HL-60 (cell line): ENCODE measurements at regions not wholly inside any gene's neighbourhood (a gene's known extent, or its start where the extent isn't known, plus 50 kb on each side); places are given as distances from the start of the nearest gene placed in this dataset.

Experiments
- DNase-seq, 2 experiments: peaks; one replicate each; pipeline ENCODE4 v3.0.0-alpha.2; 2010 to 2020; ENCODE audit warnings: low read depth in 1 of 2, low spot score in 1 of 2
- H3K27ac ChIP-seq: fragments of 250-450 bp; sonication (Bioruptor Pico); replicated peaks from 2 replicates; pipeline ENCODE4 v1.5.1; 2020; ENCODE audit warnings: mild to moderate bottlenecking, moderate library complexity
- H3K27me3 ChIP-seq: fragments of 250-450 bp; sonication (Bioruptor Pico); 2 replicates; pipeline ENCODE4 v1.5.1; 2021; ENCODE audit warnings: mild to moderate bottlenecking, moderate library complexity; ENCODE audit not compliant: insufficient read depth, poor library complexity, severe bottlenecking
- H3K4me3 ChIP-seq: replicated peaks from 2 replicates; pipeline ENCODE4 v1.5.1; 2011; ENCODE audit warnings: mild to moderate bottlenecking, control low read depth, low read length; ENCODE audit not compliant: insufficient read depth
- CTCF ChIP-seq: IDR thresholded peaks from one replicate; pipeline ENCODE4 v1.5.1; 2011; ENCODE audit warnings: low read length, control low read depth, inconsistent platforms; ENCODE audit not compliant: insufficient read depth
- GABPA ChIP-seq: IDR thresholded peaks from 2 replicates; pipeline ENCODE4 v1.6.1; 2012; ENCODE audit warnings: low read depth
- POLR2AphosphoS5 ChIP-seq: IDR thresholded peaks from 2 replicates; pipeline ENCODE4 v1.6.1; 2012; ENCODE audit warnings: low read depth
- REST ChIP-seq: IDR thresholded peaks from 2 replicates; pipeline ENCODE4 v1.6.1; 2012; ENCODE audit warnings: low read depth; ENCODE audit not compliant: insufficient replicate concordance
- SPI1 ChIP-seq: IDR thresholded peaks from 2 replicates; pipeline ENCODE4 v1.6.1; 2012; ENCODE audit warnings: low read depth, mild to moderate bottlenecking, borderline replicate concordance

GRCh38 chr2:182593394-182593975 lies 122.6 kb upstream of the DNAJC10 start:
- Histone ChIP-seq H3K27ac (no peak overlapping the region), H3K27me3 (peaks cover 2% of the 10 kb centered on the region), H3K4me3 (no peak overlapping the region)
- DNase-seq = no peak
- TF ChIP-seq CTCF (no peak), GABPA (no peak), SPI1 (no peak), REST (no peak), POLR2AphosphoS5 (no peak)

- Histone ChIP-seq H3K4me3 (no peak overlapping the region), H3K27ac (no peak overlapping the region), H3K27me3 (peaks cover 2% of the 10 kb centered on the region)
- TF ChIP-seq SPI1 = no peak
- no peak for TF ChIP-seq GABPA
- TF ChIP-seq POLR2AphosphoS5 = no peak
- TF ChIP-seq CTCF = no peak
- TF ChIP-seq REST = no peak
- no peak for DNase-seq
These were observed 121.8 kb upstream of the DNAJC10 start for GRCh38 chr2:182594286-182594685.

- DNase-seq = no peak
- Histone ChIP-seq H3K27ac (no peak overlapping the region), H3K27me3 (peaks cover 2% of the 10 kb centered on the region), H3K4me3 (no peak overlapping the region)
- no peak for TF ChIP-seq REST
- TF ChIP-seq CTCF = no peak
- no peak for TF ChIP-seq SPI1
- no peak for TF ChIP-seq GABPA
- no peak for TF ChIP-seq POLR2AphosphoS5
These were observed 120.4 kb upstream of the DNAJC10 start for GRCh38 chr2:182595650-182596049.
